Right lobe of liver (tissue), 6 donors: ENCODE measurements at regions not wholly inside any gene's neighbourhood (a gene's known extent, or its start where the extent isn't known, plus 50 kb on each side); places are given as distances from the start of the nearest gene placed in this dataset.

ENCODE experiments used
- ATAC-seq, 4 donors: fragments of 200-7000 bp; cut with Tn5 transposase; one replicate each; pipeline ENCODE4 v1.9.1; 2020; ENCODE audit warnings: mild to moderate bottlenecking in 4 of 4, moderate library complexity in 4 of 4
- DNase-seq, 3 donors: peaks; one replicate each; pipeline ENCODE4 v3.0.0-alpha.2; 2020
- H3K27ac ChIP-seq, 3 donors: fragments of 200-600 bp; one replicate each; pipeline ENCODE4 v1.8.0; 2022
- H3K27me3 ChIP-seq, 2 donors: fragments of 200-600 bp; one replicate each; pipeline ENCODE4 v1.8.0; 2022
- H3K36me3 ChIP-seq, 4 donors: fragments of 200-600 bp; sonication (generic) in 1 of 4; one replicate each; pipeline versions ENCODE4 v1.5.1 to v1.8.0; 2017 to 2022; ENCODE audit warnings: control low read depth in 1 of 4
- H3K4me1 ChIP-seq, 4 donors: fragments of 200-600 bp; sonication (generic) in 1 of 4; one replicate each; pipeline versions ENCODE4 v1.5.1 to v1.8.0; 2017 to 2022; ENCODE audit warnings: control low read depth in 1 of 4
- H3K4me3 ChIP-seq, 3 donors: fragments of 200-600 bp; one replicate each; pipeline ENCODE4 v1.8.0; 2022
- H3K9me3 ChIP-seq, 4 donors: fragments of 200-600 bp; sonication (generic) in 1 of 4; one replicate each; pipeline versions ENCODE4 v1.5.1 to v1.8.0; 2017 to 2022; ENCODE audit warnings: control low read depth in 1 of 4
- CTCF ChIP-seq, 4 donors: fragments of 200-600 bp in 3 of 4; fragments of 450-650 bp in 1 of 4; IDR thresholded peaks; one replicate each; pipeline versions ENCODE4 v1.5.1 to v1.8.0; 2016 to 2022; ENCODE audit warnings: antibody characterized with exemption in 4 of 4, mild to moderate bottlenecking in 2 of 4
- POLR2A ChIP-seq: fragments of 450-650 bp; IDR thresholded peaks from one replicate; pipeline ENCODE4 v1.6.1; 2017; ENCODE audit warnings: antibody characterized with exemption, mild to moderate bottlenecking
- WGBS: methylation state at CpG from one replicate; pipeline ENCODE4 v1.1.6; 2018; ENCODE audit warnings: low coverage, low lambda C conversion rate; ENCODE audit not compliant: insufficient coverage; ENCODE audit errors: missing lambda C conversion rate; 5-methylcytosine and 5-hydroxymethylcytosine counted together
- intact Hi-C, 2 donors: fragments of 100-400 bp; cut with DNase I; formaldehyde crosslinking; loops; one replicate each; pipeline versions ENCODE4 v1.11.2 to v1.14.1; 2022
- donor health status: DM: no; HTN: yes; CAD: no.
- donor health status: DM: no; HTN: no; CAD: no.
- donor health status: DM: no; HTN: no; CAD: no.
- donor health status: DM: no; HTN: yes; CAD: no.
- donor health status: DM: no; HTN: yes; CAD: no.

DNA sequence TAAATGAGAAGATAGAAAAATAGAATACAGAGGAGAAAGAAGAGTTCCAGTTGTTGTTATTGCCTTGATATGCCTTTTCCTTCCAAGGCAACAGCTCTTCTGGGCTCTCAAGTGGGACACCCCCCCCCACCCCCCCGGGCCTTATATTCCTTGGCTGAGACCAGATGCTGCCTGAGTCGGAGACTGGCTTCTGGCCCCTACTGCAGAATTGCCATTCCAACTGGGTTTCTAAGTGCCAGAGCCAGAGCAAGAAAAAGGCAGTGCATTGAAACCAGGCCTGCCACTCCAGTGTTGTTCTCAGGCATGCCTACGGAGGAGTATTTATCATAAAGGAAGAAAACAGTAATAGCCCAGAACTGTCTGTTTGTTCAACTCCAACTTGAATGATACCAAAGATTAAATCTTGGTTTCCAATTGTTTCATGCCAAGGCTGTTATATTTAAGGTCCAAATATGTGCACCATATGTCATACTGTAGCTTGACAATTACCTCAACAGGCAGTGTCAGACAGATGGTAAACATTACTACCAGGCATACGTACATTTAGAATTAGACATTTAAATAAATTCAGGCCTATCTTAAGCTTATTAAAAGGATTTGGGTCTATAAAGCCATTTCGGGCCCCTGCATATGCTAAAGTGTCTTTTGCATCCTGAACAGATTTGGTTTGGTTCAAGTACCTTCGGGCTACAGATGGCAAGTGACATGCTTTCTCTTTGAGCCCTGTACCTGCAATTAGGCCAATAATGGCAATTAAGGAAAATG is 209.9 kb upstream of the SEMA6D start:
- H3K36me3 ChIP-seq = no peaks in the 10 kb centered on the region
- ATAC-seq = no peak
- TF ChIP-seq CTCF (IDR thresholded peaks at IDR 0.05) (no peak), POLR2A (no peak)
- H3K9me3 ChIP-seq = no peaks in the 10 kb centered on the region
- WGBS = 66% methylated on average over 6 of the region's 6 CpGs
- no peak for DNase-seq
- intact Hi-C loops = no loop called here
- H3K27me3 ChIP-seq = no peaks in the 10 kb centered on the region
- H3K4me1 ChIP-seq = no peaks in the 10 kb centered on the region
- no peak overlapping the region for H3K27ac ChIP-seq
- H3K4me3 ChIP-seq = no peak overlapping the region

- Histone ChIP-seq H3K27me3 (no peaks in the 10 kb centered on the region), H3K27ac (no peak overlapping the region), H3K4me1 (no peaks in the 10 kb centered on the region), H3K36me3 (no peaks in the 10 kb centered on the region), H3K4me3 (no peak overlapping the region), H3K9me3 (no peaks in the 10 kb centered on the region)
- WGBS = 83% methylated on average over 1 of the region's 1 CpG
- no peak for DNase-seq
- ATAC-seq = no peak
- intact Hi-C loops = no loop called here
- TF ChIP-seq CTCF (IDR thresholded peaks at IDR 0.05) (no peak), POLR2A (no peak)
Measured at GRCh38 chr15:47511261-47511660, 206.0 kb upstream of the SEMA6D start.

DNA sequence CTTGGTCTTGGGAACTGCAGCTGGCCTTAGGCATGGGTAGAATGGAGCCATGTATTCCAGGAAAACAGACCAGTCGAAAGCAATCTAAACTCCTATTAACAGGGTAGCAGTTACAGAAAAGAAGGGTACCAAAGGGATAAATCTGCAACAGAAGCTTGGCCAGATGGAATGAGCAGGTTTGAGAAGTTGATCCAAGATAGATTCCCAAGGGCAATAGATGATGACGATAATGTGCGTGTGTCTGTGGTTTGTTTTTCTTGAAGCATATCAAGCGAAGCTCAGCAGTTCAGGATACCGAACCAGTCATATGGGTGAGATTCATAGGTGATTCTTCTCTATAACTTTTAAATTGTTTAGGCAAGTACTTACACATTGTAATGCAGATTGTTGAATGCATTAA is 203.8 kb upstream of the SEMA6D start:
- no peak for ATAC-seq
- Histone ChIP-seq H3K4me1 (no peaks in the 10 kb centered on the region), H3K4me3 (no peak overlapping the region), H3K9me3 (no peaks in the 10 kb centered on the region), H3K27ac (no peak overlapping the region), H3K36me3 (no peaks in the 10 kb centered on the region), H3K27me3 (no peaks in the 10 kb centered on the region)
- intact Hi-C loops = no loop called here
- 79% methylated on average over 5 of the region's 5 CpGs for WGBS
- DNase-seq = no peak
- no peak for TF ChIP-seq CTCF (IDR thresholded peaks at IDR 0.05)
- TF ChIP-seq POLR2A = no peak

- Histone ChIP-seq H3K4me3 (no peak overlapping the region), H3K27ac (no peak overlapping the region), H3K9me3 (no peaks in the 10 kb centered on the region), H3K36me3 (no peaks in the 10 kb centered on the region), H3K4me1 (no peaks in the 10 kb centered on the region), H3K27me3 (no peaks in the 10 kb centered on the region)
- WGBS = 49% methylated on average over 2 of the region's 2 CpGs
- intact Hi-C loops = no loop called here
- TF ChIP-seq CTCF (IDR thresholded peaks at IDR 0.05) (no peak), POLR2A (no peak)
- DNase-seq (no peak), ATAC-seq (no peak)
Measured at GRCh38 chr15:47514200-47514652, 203.1 kb upstream of the SEMA6D start.
